BLaER1 treated with 17β-estradiol and CSF1 and Interleukin-3, amounts not matched to agents 10 nM and 100 nM (cell line): ENCODE measurements at regions not wholly inside any gene's neighbourhood (a gene's known extent, or its start where the extent isn't known, plus 50 kb on each side); places are given as distances from the start of the nearest gene placed in this dataset.

Experiments used
- H3K27ac ChIP-seq, 11 experiments: shearing (Covaris generic); formaldehyde crosslinking; 2 replicates each; pipeline ENCODE4 v1.8.1; 2022
- H3K27me3 ChIP-seq, 11 experiments: shearing (Covaris generic); formaldehyde crosslinking; 2 replicates each; pipeline ENCODE4 v1.8.1; 2022
- H3K36me3 ChIP-seq, 11 experiments: shearing (Covaris generic); formaldehyde crosslinking; 2 replicates each; pipeline ENCODE4 v1.8.1; 2022
- H3K4me1 ChIP-seq, 10 experiments: shearing (Covaris generic); formaldehyde crosslinking; 2 replicates each; pipeline ENCODE4 v1.8.1; 2022
- H3K4me2 ChIP-seq, 11 experiments: shearing (Covaris generic); formaldehyde crosslinking; 2 replicates each; pipeline ENCODE4 v1.8.1; 2022
- H3K4me3 ChIP-seq, 10 experiments: shearing (Covaris generic); formaldehyde crosslinking; 2 replicates each; pipeline ENCODE4 v1.8.1; 2022
- H3K9ac ChIP-seq, 11 experiments: shearing (Covaris generic); formaldehyde crosslinking; 2 replicates each; pipeline ENCODE4 v1.8.1; 2022
- H3K9me3 ChIP-seq, 11 experiments: shearing (Covaris generic); formaldehyde crosslinking; replicated peaks in 1 of 11; 2 replicates each; pipeline ENCODE4 v1.8.1; 2022
- H4K20me1 ChIP-seq, 11 experiments: shearing (Covaris generic); formaldehyde crosslinking; 2 replicates each; pipeline ENCODE4 v1.8.1; 2022
- Cebpa-rat ChIP-seq, 11 experiments: shearing (Covaris generic); IDR thresholded peaks; 2 replicates each; pipeline ENCODE4 v1.8.1; 2022

DNA sequence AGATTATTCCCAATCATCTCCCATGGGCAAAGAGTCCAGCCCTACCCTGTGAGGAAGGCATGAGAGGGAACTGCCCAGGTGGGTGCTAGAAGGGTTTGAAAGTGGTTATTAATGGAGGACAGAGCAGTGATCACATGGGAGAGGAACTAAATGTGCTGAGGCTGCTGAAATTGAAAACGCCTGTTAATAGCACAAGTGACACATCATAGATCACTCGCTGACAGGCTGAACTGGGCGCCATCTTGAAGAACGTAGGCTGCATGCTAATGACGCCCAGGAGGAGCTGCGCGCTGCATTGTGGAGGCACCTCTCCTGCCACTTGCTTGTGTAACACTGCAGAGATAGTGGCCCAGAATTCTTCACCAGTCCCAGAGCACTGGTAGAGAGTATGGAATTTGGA is 182.9 kb downstream of the KCNA5 start:
- Histone ChIP-seq H3K4me3 (no peak overlapping the region), H3K9me3 (peaks cover 11 to 28% (median 19%) of the 10 kb centered on the region in 11 experiments; a peak in 21 of 22 replicates), H3K4me2 (no peak overlapping the region), H3K27ac (no peak overlapping the region), H3K27me3 (0 out of 22 replicates have a peak, but pooled peaks cover 0 to 3% (median 0%) of the 10 kb centered on the region in 11 experiments), H3K4me1 (peaks cover 0 to 5% (median 0%) of the 10 kb centered on the region in 10 experiments; a peak in 2 of 20 replicates), H3K9ac (no peak overlapping the region), H4K20me1 (no peaks in the 10 kb centered on the region), H3K36me3 (no peaks in the 10 kb centered on the region)
- no peak for TF ChIP-seq Cebpa-rat (IDR thresholded peaks at IDR 0.05)

DNA sequence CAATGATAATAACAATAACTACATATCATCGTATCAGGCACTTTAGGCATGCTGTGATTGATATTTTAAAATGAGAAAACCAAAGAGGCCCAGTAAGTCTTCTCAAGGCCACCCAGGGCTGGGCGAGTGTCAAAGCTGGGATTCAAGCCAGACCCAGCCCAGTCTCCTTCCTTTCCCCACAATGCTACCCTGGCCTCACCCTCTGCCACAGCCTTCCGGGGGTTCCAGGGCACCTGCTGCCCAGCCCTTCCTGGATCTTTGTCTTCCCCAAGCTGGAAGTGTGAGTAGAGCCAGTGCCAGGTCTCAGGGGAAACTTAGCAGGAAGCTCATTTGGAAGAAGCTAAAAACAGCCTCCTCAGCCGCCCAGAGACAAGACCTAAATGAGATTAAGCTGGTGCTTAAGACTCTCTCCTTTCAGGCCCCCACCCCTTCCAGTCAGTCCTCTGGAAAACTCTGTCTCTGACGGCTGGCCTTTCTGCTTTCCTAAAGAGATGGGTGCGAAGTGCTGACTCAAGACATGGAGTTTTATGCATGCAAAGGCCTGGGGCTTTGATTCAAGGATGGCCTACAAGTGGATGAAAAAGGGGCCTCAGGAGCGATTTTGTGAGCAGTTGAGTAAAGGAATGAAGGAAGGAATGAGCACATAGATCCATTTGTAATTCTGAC is 184.2 kb downstream of the KCNA5 start:
- Histone ChIP-seq H3K27me3 (no peaks in the 10 kb centered on the region), H3K4me1 (peaks cover 0 to 5% (median 0%) of the 10 kb centered on the region in 10 experiments; a peak in 2 of 20 replicates)
- TF ChIP-seq Cebpa-rat (IDR thresholded peaks at IDR 0.05), result no peak

DNA sequence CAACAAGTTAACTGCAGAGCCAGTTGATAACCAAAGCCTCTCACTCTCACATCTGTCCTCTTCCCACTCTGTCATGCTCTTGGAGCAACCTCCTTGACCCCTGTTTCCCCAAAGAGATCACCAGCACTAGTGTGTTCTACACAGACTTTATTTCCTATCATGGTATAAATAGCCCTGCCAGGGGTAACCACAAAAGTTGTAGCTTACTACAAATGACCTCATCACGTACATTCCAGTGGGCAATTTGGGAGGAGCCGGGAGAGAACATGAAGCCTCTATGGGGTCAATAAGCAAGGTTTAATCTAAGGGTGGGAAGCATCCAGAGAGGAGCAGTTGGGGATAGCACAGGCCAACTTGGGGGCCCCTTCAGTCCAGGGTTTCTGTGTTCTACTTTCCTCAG is 186.5 kb downstream of the KCNA5 start:
- H3K4me1 ChIP-seq, result peaks cover 0 to 5% (median 0%) of the 10 kb centered on the region in 10 experiments; a peak in 2 of 20 replicates
- no peak for TF ChIP-seq Cebpa-rat (IDR thresholded peaks at IDR 0.05)
- H3K4me3 ChIP-seq, result no peak overlapping the region
- H3K27ac ChIP-seq, result no peak overlapping the region
- H3K36me3 ChIP-seq, result no peaks in the 10 kb centered on the region
- H4K20me1 ChIP-seq, result no peaks in the 10 kb centered on the region
- H3K9me3 ChIP-seq, result peaks cover 11 to 28% (median 19%) of the 10 kb centered on the region in 11 experiments; a peak in 21 of 22 replicates
- no peaks in the 10 kb centered on the region for H3K27me3 ChIP-seq
- 0 out of 22 replicates have a peak overlapping the region, but pooled peaks of 1 of the 11 experiments have one; percentile 22 for H3K4me2 ChIP-seq
- H3K9ac ChIP-seq, result no peak overlapping the region

More for the DNA sequence above, 184.2 kb downstream of the KCNA5 start:
- H3K9ac ChIP-seq, result no peak overlapping the region
- H3K4me2 ChIP-seq, result no peak overlapping the region
- H3K9me3 ChIP-seq, result peaks cover 11 to 28% (median 19%) of the 10 kb centered on the region in 11 experiments; a peak in 21 of 22 replicates
- H3K27ac ChIP-seq, result no peak overlapping the region
- H4K20me1 ChIP-seq, result no peaks in the 10 kb centered on the region
- no peaks in the 10 kb centered on the region for H3K36me3 ChIP-seq
- no peak overlapping the region for H3K4me3 ChIP-seq

DNA sequence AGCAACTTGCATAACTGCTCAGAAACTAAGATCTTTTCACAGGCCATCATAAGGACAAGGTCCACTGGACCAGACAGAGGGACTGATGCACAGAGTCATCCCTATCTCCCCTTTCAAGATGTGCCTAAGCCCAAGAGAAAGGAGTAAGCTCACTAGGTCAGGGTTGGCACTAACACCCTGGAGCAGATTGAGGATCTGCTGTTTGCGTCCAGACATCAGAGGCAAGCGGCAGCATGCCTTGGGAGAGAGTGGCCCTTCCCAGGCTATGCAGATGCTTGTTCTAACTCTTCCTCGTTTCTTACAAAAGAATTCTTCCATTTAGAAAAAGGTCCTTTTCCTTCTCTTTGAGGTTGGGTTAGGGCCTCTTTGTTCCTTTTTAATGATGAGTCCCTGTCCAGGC is 187.2 kb downstream of the KCNA5 start:
- Histone ChIP-seq H3K9me3 (peaks cover 11 to 28% (median 19%) of the 10 kb centered on the region in 11 experiments; a peak in 21 of 22 replicates), H3K36me3 (no peaks in the 10 kb centered on the region), H3K9ac (no peak overlapping the region), H3K4me2 (no peak overlapping the region), H3K27ac (no peak overlapping the region), H3K4me3 (no peak overlapping the region), H3K27me3 (no peaks in the 10 kb centered on the region), H4K20me1 (no peaks in the 10 kb centered on the region), H3K4me1 (peaks cover 0 to 5% (median 0%) of the 10 kb centered on the region in 10 experiments; a peak in 2 of 20 replicates)
- no peak for TF ChIP-seq Cebpa-rat (IDR thresholded peaks at IDR 0.05)

DNA sequence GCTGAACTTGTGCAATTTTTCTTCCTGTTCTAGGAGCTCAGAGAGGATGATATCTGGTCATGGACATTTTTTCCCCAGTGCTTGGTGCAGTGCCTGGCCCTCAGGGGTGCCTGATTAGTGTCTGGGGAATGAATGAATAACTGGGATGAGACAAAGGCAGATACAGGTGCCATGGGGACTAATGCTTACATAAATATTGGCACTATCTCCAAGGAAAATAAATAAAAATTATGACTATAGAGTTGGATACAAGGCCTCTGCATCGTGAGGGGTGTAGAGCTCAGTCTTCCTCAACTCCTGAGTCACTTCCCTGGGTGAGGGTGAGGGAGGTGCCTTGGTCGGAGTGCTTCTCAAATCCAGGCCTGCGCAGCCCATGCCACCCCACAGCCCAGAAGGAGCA is 188.6 kb downstream of the KCNA5 start:
- no peak overlapping the region for H3K27ac ChIP-seq
- H3K4me3 ChIP-seq, result no peak overlapping the region
- no peak for TF ChIP-seq Cebpa-rat (IDR thresholded peaks at IDR 0.05)
- no peaks in the 10 kb centered on the region for H3K36me3 ChIP-seq
- no peak overlapping the region for H3K4me2 ChIP-seq
- H3K27me3 ChIP-seq, result no peaks in the 10 kb centered on the region
- H4K20me1 ChIP-seq, result no peaks in the 10 kb centered on the region
- H3K9ac ChIP-seq, result no peak overlapping the region
- H3K9me3 ChIP-seq, result peaks cover 11 to 28% (median 19%) of the 10 kb centered on the region in 11 experiments; a peak in 21 of 22 replicates
- H3K4me1 ChIP-seq, result peaks cover 0 to 5% (median 0%) of the 10 kb centered on the region in 10 experiments; a peak in 2 of 20 replicates

DNA sequence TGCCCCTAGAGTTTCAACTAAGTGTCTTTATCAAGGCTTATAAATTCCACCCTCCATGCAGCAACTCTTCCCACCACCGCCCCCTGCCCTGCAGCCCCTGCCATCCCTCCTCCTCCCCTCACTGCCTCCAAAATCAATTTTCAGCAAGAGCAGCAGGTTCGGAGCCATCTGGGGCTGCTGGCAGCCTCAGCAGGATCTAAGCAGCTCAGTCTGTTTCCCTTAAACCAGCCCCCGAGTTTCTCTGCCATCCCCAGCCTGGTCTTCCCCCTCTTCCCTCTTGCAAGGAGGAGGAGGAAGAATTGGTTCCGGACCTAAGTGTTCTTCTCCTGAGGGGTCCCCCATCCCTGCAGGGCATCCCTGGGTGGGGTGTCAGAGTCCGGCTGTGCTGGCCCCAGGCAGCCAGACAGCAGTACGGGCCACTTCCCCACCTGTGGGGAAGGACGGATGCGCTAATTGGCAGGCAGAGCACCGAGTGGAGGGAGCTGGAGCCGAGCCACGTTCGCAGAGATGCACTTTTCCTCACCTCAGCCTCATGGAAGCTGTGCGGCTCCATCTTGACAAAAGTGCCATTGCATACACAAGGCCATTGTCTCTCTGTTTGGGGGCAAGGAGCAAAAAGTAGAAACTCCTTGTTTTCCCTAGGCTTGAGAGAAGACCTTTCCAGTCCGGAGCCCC is 189.3 kb downstream of the KCNA5 start:
- Histone ChIP-seq H3K4me2 (no peak overlapping the region), H3K9ac (no peak overlapping the region), H3K36me3 (no peaks in the 10 kb centered on the region), H3K4me1 (peaks cover 0 to 5% (median 0%) of the 10 kb centered on the region in 10 experiments; a peak in 2 of 20 replicates), H4K20me1 (no peaks in the 10 kb centered on the region), H3K27me3 (no peaks in the 10 kb centered on the region), H3K27ac (no peak overlapping the region), H3K9me3 (peaks cover 11 to 23% (median 17%) of the 10 kb centered on the region in 11 experiments; a peak in 21 of 22 replicates), H3K4me3 (no peak overlapping the region)
- TF ChIP-seq Cebpa-rat (IDR thresholded peaks at IDR 0.05), result no peak

DNA sequence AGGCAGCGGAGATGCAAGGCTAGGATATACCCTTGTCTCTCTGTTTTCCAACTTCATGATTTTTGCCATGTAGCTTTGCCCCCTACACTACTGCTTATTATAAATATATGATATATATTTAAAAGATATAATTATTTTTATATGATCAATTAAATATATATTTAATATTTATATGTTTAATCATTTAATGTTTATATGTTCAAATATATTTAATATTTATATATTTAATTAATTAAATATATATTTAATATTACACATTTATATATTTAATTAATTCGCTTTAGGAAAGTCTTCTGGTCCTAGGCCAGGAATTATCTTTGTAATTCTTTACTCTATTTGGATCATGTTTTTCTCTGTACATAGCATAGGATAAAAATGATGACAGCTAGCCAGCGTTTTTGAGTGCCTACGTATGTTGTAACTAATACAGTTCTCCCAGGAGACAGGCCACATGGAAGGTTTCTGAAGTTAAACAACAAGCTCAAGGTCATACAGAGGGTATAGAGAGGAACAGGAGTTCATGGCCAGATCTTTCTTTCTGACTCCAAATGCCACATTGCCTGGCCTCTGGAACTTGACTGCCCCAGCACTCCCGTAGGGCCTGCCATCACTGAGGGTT is 192.5 kb downstream of the KCNA5 start:
- Histone ChIP-seq H4K20me1 (no peaks in the 10 kb centered on the region), H3K27me3 (no peaks in the 10 kb centered on the region), H3K9me3 (no peaks in the 10 kb centered on the region), H3K4me2 (no peak overlapping the region), H3K4me3 (no peak overlapping the region), H3K36me3 (no peaks in the 10 kb centered on the region), H3K4me1 (no peaks in the 10 kb centered on the region), H3K27ac (no peak overlapping the region), H3K9ac (no peak overlapping the region)
- no peak for TF ChIP-seq Cebpa-rat (IDR thresholded peaks at IDR 0.05)

DNA sequence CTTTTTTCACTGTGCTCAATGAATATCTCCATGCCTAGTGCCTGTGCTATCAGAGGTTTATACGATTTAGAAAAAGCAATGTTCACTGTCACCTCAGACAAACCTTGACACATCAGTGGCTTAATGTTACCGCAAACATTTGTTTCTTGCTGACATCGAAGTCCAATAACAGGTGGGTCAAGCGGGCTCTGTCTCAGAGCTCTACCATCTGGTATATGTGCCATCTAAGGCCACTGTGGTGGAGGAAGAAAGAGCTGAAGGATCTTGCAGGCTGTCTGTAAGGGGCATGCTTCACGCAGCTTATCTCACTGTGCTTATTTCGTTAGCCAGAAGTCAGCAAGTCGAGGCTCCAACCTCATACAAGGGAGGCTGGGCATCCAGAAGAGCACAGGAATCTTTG is 189.5 kb upstream of the NTF3 start:
- H4K20me1 ChIP-seq, result no peaks in the 10 kb centered on the region
- no peaks in the 10 kb centered on the region for H3K4me1 ChIP-seq
- H3K9me3 ChIP-seq, result no peaks in the 10 kb centered on the region
- H3K4me3 ChIP-seq, result no peak overlapping the region
- no peaks in the 10 kb centered on the region for H3K36me3 ChIP-seq
- H3K27ac ChIP-seq, result no peak overlapping the region
- no peaks in the 10 kb centered on the region for H3K27me3 ChIP-seq
- no peak overlapping the region for H3K9ac ChIP-seq
- H3K4me2 ChIP-seq, result no peak overlapping the region
- no peak for TF ChIP-seq Cebpa-rat (IDR thresholded peaks at IDR 0.05)

DNA sequence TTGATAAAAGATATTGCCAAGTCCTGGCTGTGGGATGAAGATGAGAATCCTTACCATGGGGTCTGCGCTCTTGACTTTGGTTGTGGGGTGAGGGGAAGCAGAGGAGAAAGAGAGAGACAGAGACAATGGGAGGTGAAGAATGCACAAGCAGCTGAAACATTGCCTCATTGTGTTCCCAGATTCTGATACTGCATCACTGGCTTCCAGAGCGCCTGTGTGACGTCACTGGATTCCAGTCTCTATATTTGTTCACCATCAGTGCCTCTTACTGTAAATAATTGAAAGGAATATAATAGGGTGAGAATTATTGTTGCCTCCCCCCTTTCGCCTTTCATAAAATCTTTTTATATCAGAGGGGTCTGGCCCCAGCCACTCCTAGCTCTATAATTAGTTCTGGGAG is 188.9 kb upstream of the NTF3 start:
- Histone ChIP-seq H3K4me1 (no peaks in the 10 kb centered on the region), H3K27ac (no peak overlapping the region), H3K9me3 (no peaks in the 10 kb centered on the region), H3K4me2 (no peak overlapping the region), H3K36me3 (no peaks in the 10 kb centered on the region), H3K4me3 (no peak overlapping the region), H4K20me1 (no peaks in the 10 kb centered on the region), H3K27me3 (no peaks in the 10 kb centered on the region), H3K9ac (no peak overlapping the region)
- no peak for TF ChIP-seq Cebpa-rat (IDR thresholded peaks at IDR 0.05)
